Fibroblast of lung (primary cell): ENCODE measurements at regions not wholly inside any gene's neighbourhood (a gene's known extent, or its start where the extent isn't known, plus 50 kb on each side); places are given as distances from the start of the nearest gene placed in this dataset.

Experiments
- DNase-seq, 2 donors: peaks; one replicate each; pipeline versions ENCODE4 v3.0.0 to v3.0.0-alpha.2; 2010; ENCODE audit warnings: low read depth in 2 of 2
- H2AFZ ChIP-seq: 2 replicates; pipeline ENCODE4 v1.5.1; 2012; ENCODE audit warnings: low read length, control low read depth, inconsistent platforms
- H3K27ac ChIP-seq: 2 replicates; pipeline ENCODE4 v1.5.1; 2011; ENCODE audit warnings: low read length, control low read depth; ENCODE audit not compliant: insufficient read depth
- H3K27me3 ChIP-seq: 2 replicates; pipeline ENCODE4 v1.5.1; 2011; ENCODE audit warnings: mild to moderate bottlenecking, low read length; ENCODE audit not compliant: control insufficient read depth, insufficient read depth
- H3K36me3 ChIP-seq: 2 replicates; pipeline ENCODE4 v1.5.1; 2011; ENCODE audit warnings: low read length; ENCODE audit not compliant: control insufficient read depth, insufficient read depth
- H3K4me1 ChIP-seq: 2 replicates; pipeline ENCODE4 v1.5.1; 2011; ENCODE audit warnings: low read length; ENCODE audit not compliant: control insufficient read depth, insufficient read depth; ENCODE audit errors: extremely low read depth
- H3K4me2 ChIP-seq: 2 replicates; pipeline ENCODE4 v1.5.1; 2011; ENCODE audit warnings: low read length, control low read depth; ENCODE audit not compliant: insufficient read depth; ENCODE audit errors: extremely low read depth
- H3K4me3 ChIP-seq, 4 experiments: fragments of 200-600 bp in 1 of 4; sonication (generic) in 1 of 4; replicated peaks in 1 of 4; 2 replicates each; pipeline ENCODE4 v1.5.1; 2011 to 2016; ENCODE audit warnings: low read length in 4 of 4, low read depth in 3 of 4, mild to moderate bottlenecking in 3 of 4, control low read depth in 2 of 4, inconsistent platforms in 1 of 4, mixed read lengths in 1 of 4; ENCODE audit not compliant: insufficient read depth in 1 of 4; ENCODE audit errors: control extremely low read depth in 1 of 4
- H3K79me2 ChIP-seq: 2 replicates; pipeline ENCODE4 v1.5.1; 2012; ENCODE audit warnings: mild to moderate bottlenecking, low read length, inconsistent platforms; ENCODE audit not compliant: control insufficient read depth, insufficient read depth
- H3K9ac ChIP-seq: 2 replicates; pipeline ENCODE4 v1.5.1; 2011; ENCODE audit warnings: mild to moderate bottlenecking, low read length, control low read depth; ENCODE audit not compliant: insufficient read depth
- H3K9me3 ChIP-seq: 2 replicates; pipeline ENCODE4 v1.5.1; 2012; ENCODE audit warnings: low read depth, low read length; ENCODE audit not compliant: control insufficient read depth, insufficient read depth
- H4K20me1 ChIP-seq: 2 replicates; pipeline ENCODE4 v1.5.1; 2011; ENCODE audit warnings: low read length; ENCODE audit not compliant: control insufficient read depth, insufficient read depth; ENCODE audit errors: extremely low read depth
- EZH2 ChIP-seq: IDR thresholded peaks from 2 replicates; pipeline ENCODE4 v1.5.1; 2012; ENCODE audit warnings: low read length, control low read depth, mild to moderate bottlenecking; ENCODE audit errors: missing control alignments
- TF ChIP-seq, protein P1 (sequence below), 2 donors: IDR thresholded peaks in 1 of 2; conservative IDR thresholded peaks in 1 of 2; 1 replicate in 1 of 2; 2 replicates in 1 of 2; pipeline ENCODE4 v1.5.1; 2011 to 2012; ENCODE audit warnings: low read length in 2 of 2, control low read depth in 1 of 2, inconsistent platforms in 1 of 2, low read depth in 1 of 2, mild to moderate bottlenecking in 1 of 2

DNA sequence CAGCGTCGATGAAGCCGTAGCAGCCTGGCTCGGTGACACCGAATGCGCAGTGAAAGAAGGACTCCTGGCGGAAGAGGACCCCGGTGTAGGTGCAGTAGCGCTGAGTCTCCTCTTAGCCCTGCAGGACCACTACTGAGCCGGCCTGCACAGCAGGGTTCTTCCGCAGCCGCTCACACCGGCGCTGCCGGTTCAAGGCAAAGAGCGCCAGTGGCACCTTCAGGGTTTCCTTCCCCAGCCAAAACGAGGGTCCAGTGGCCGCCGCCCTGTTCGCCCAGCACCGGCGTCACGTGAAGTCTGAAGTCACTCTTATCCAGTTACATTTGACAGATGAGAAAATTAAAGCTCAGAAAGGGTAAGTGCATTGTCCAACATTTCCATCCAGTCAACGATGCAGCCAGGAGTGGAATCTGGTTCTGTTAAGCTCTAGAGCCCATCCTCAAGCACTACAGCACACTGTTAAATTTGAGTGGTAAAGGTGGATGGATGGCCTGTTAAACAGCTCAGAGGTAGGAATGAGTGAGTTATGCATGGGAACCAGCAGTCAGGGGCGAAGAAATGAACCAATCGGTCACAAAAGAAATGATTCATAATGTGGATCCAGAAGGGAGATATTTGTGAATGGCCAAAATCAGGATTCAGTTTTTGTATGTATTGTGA lies 50.2 kb upstream of the SMIM36 start:
- Histone ChIP-seq H3K4me1 (no peaks in the 10 kb centered on the region), H3K9me3 (no peaks in the 10 kb centered on the region), H2AFZ (no peak overlapping the region), H3K79me2 (no peaks in the 10 kb centered on the region), H3K9ac (no peak overlapping the region), H3K4me3 (no peak overlapping the region), H3K27me3 (no peaks in the 10 kb centered on the region), H3K36me3 (no peaks in the 10 kb centered on the region), H3K4me2 (no peak overlapping the region), H4K20me1 (no peaks in the 10 kb centered on the region), H3K27ac (no peak overlapping the region)
- no peak for DNase-seq
- TF ChIP-seq EZH2: no peak
- TF ChIP-seq, protein P1, sequence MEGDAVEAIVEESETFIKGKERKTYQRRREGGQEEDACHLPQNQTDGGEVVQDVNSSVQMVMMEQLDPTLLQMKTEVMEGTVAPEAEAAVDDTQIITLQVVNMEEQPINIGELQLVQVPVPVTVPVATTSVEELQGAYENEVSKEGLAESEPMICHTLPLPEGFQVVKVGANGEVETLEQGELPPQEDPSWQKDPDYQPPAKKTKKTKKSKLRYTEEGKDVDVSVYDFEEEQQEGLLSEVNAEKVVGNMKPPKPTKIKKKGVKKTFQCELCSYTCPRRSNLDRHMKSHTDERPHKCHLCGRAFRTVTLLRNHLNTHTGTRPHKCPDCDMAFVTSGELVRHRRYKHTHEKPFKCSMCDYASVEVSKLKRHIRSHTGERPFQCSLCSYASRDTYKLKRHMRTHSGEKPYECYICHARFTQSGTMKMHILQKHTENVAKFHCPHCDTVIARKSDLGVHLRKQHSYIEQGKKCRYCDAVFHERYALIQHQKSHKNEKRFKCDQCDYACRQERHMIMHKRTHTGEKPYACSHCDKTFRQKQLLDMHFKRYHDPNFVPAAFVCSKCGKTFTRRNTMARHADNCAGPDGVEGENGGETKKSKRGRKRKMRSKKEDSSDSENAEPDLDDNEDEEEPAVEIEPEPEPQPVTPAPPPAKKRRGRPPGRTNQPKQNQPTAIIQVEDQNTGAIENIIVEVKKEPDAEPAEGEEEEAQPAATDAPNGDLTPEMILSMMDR (conservative IDR thresholded peaks at IDR 0.05 in 1 of 2, IDR thresholded peaks at IDR 0.05 in 1 of 2; ENCODE audit: low read depth in 1 of 2, low read length in 2 of 2): no peak
